Vagina (tissue), 2 donors: ENCODE measurements at regions not wholly inside any gene's neighbourhood (a gene's known extent, or its start where the extent isn't known, plus 50 kb on each side); places are given as distances from the start of the nearest gene placed in this dataset.
"Not testable (repeated sequence)": the region's sequence is repeated elsewhere in the genome, so short reads cannot be mapped to it uniquely, and the experiment has no call there.

Source experiments
- DNase-seq, 2 donors: peaks; one replicate each; pipeline ENCODE4 v3.0.0-alpha.2; 2017; ENCODE audit errors: extremely low spot score in 2 of 2
- H3K27ac ChIP-seq: fragments of 200-600 bp; sonication (generic); one replicate; pipeline ENCODE4 v1.5.1; 2019
- H3K27me3 ChIP-seq: fragments of 200-600 bp; sonication (generic); one replicate; pipeline ENCODE4 v1.5.1; 2019
- H3K36me3 ChIP-seq, 2 donors: fragments of 200-600 bp; sonication (generic); one replicate each; pipeline ENCODE4 v1.5.1; 2017 to 2019
- H3K4me1 ChIP-seq: fragments of 200-600 bp; sonication (generic); one replicate; pipeline ENCODE4 v1.5.1; 2019
- H3K4me3 ChIP-seq, 2 donors: fragments of 200-600 bp; sonication (generic); 1 replicate in 1 of 2; 2 replicates in 1 of 2; pipeline ENCODE4 v1.5.1; 2016 to 2019
- H3K9me3 ChIP-seq: fragments of 200-600 bp; sonication (generic); one replicate; pipeline ENCODE4 v1.5.1; 2019
- POLR2A ChIP-seq, 2 donors: fragments of 450-650 bp; IDR thresholded peaks; one replicate each; pipeline ENCODE4 v1.6.1; 2017; ENCODE audit warnings: antibody characterized with exemption in 2 of 2, mild to moderate bottlenecking in 2 of 2, moderate library complexity in 2 of 2
- POLR2AphosphoS5 ChIP-seq, 2 donors: sonication (generic); formaldehyde crosslinking; IDR thresholded peaks; one replicate each; pipeline ENCODE4 v1.9.0; 2017; ENCODE audit warnings: antibody characterized with exemption in 2 of 2, mild to moderate bottlenecking in 2 of 2, low read depth in 1 of 2; ENCODE audit not compliant: insufficient read depth in 1 of 2
- intact Hi-C: fragments of 100-400 bp; cut with DNase I; formaldehyde crosslinking; loops from one replicate; pipeline ENCODE4 v1.15.1; 2023
- TF ChIP-seq, protein P1 (sequence below), 3 experiments: fragments of 450-650 bp in 2 of 3; fragments of 200-600 bp in 1 of 3; sonication (generic) in 1 of 3; IDR thresholded peaks; one replicate each; pipeline ENCODE4 v1.5.1; 2017 to 2019; ENCODE audit warnings: antibody characterized with exemption in 3 of 3, mild to moderate bottlenecking in 2 of 3, moderate library complexity in 2 of 3

DNA sequence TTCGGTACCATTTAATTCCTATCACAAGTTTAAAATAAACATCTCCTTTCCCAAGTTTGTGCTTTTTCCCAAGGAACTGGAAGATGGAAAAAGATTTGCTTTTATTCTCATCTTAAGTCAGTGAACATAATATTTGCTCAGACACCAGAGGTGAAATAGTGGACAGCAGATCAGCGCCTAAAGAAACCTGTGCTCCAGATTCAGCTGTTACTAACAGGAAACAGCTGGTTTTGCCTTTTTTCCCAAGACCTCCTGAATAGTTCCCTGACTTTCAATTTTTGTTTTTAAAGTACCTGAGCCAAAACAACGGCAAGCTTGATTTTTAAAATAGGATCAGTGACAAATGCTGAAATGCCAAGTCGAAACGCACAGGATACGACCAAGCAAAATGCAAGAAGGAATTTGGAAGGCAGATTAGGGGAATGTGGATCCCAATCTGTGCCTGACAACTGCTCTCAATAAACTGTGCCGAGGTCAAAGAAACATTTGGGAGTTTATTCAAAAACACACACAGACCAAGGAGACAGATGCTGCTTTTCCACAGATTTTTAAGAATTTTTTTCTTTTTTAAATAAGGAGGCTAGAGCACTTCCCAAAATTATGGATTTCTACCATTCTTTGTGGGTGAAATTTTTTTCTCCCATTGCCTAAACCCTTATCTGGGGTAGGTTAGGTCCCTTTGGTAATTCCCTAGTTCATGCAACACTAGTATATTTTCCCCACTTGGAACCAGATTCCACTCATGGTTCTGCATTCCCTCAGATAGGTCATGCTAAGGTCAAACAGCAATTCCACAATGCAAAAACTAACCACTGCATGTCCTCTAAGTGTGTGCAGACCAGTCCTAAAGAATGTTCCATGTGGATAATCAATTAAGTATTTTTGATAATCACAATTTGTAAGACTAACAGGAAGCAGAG, 121.5 kb upstream of the PDE1A start:
- intact Hi-C loops, result no loop called here
- TF ChIP-seq, protein P1, sequence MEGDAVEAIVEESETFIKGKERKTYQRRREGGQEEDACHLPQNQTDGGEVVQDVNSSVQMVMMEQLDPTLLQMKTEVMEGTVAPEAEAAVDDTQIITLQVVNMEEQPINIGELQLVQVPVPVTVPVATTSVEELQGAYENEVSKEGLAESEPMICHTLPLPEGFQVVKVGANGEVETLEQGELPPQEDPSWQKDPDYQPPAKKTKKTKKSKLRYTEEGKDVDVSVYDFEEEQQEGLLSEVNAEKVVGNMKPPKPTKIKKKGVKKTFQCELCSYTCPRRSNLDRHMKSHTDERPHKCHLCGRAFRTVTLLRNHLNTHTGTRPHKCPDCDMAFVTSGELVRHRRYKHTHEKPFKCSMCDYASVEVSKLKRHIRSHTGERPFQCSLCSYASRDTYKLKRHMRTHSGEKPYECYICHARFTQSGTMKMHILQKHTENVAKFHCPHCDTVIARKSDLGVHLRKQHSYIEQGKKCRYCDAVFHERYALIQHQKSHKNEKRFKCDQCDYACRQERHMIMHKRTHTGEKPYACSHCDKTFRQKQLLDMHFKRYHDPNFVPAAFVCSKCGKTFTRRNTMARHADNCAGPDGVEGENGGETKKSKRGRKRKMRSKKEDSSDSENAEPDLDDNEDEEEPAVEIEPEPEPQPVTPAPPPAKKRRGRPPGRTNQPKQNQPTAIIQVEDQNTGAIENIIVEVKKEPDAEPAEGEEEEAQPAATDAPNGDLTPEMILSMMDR (IDR thresholded peaks at IDR 0.05), result no peak
- no peak for TF ChIP-seq POLR2AphosphoS5 (IDR thresholded peaks at IDR 0.05; ENCODE audit: insufficient read depth in 1 of 2, low read depth in 1 of 2)
- TF ChIP-seq POLR2A (IDR thresholded peaks at IDR 0.05), result no peak
- H3K4me3 ChIP-seq, result no peak overlapping the region

DNA sequence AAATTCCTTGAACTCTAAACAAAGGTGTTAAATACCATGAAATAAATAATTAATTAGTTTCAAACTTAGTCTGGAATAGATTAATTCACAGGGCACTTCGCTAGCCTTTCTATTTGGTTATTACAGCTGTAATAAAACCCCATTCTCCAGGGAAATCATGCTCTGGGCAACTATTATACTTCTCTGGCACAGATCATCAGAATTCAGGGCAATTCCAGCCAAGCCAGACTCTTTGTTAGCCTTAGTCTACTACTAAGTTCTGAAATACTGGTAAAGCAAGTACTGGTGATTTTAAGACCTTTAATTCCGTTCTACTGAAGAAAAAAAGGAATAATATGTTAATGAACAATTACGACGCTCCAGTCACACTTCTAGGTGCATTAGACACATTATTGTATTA, 123.4 kb upstream of the PDE1A start:
- no peak overlapping the region for H3K27ac ChIP-seq
- no peak overlapping the region for H3K4me3 ChIP-seq
- no peaks in the 10 kb centered on the region for H3K36me3 ChIP-seq
- H3K27me3 ChIP-seq, result no peaks in the 10 kb centered on the region
- H3K9me3 ChIP-seq, result no peaks in the 10 kb centered on the region
- DNase-seq, result no peak
- TF ChIP-seq, protein P1 (IDR thresholded peaks at IDR 0.05), result no peak
- no peak for TF ChIP-seq POLR2A (IDR thresholded peaks at IDR 0.05)
- no peak for TF ChIP-seq POLR2AphosphoS5 (IDR thresholded peaks at IDR 0.05; ENCODE audit: insufficient read depth in 1 of 2, low read depth in 1 of 2)
- intact Hi-C loops, result no loop called here
- H3K4me1 ChIP-seq, result no peaks in the 10 kb centered on the region

More for the DNA sequence above, 121.5 kb upstream of the PDE1A start:
- no peaks in the 10 kb centered on the region for H3K36me3 ChIP-seq
- H3K27ac ChIP-seq, result no peak overlapping the region
- no peaks in the 10 kb centered on the region for H3K4me1 ChIP-seq
- H3K9me3 ChIP-seq, result no peaks in the 10 kb centered on the region
- no peak for DNase-seq
- no peaks in the 10 kb centered on the region for H3K27me3 ChIP-seq

- H3K9me3 ChIP-seq, H3K27me3 ChIP-seq, H3K27ac ChIP-seq, H3K36me3 ChIP-seq, DNase-seq, H3K4me1 ChIP-seq, H3K4me3 ChIP-seq, intact Hi-C loops: not testable (repeated sequence)
These were observed 125.4 kb upstream of the PDE1A start for GRCh38 chr2:182552232-182552631.

DNA sequence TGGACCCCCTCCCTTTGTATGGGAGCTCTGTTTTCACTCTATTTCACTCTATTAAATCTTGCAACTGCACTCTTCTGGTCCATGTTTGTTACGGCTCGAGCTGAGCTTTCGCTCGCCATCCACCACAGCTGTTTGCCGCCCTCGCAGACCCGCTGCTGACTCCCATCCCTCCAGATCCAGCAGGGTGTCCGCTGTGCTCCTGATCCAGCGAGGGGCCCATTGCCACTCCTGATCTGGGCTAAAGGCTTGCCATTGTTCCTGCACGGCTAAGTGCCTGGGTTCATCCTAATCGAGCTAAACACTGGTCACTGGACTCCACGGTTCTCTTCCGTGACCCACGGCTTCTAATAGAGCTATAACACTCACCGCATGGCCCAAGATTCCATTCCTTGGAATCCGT, 125.9 kb upstream of the PDE1A start:
- DNase-seq, intact Hi-C loops, H3K36me3 ChIP-seq, H3K27ac ChIP-seq, H3K4me3 ChIP-seq, H3K9me3 ChIP-seq, H3K27me3 ChIP-seq, H3K4me1 ChIP-seq: not testable (repeated sequence)

DNA sequence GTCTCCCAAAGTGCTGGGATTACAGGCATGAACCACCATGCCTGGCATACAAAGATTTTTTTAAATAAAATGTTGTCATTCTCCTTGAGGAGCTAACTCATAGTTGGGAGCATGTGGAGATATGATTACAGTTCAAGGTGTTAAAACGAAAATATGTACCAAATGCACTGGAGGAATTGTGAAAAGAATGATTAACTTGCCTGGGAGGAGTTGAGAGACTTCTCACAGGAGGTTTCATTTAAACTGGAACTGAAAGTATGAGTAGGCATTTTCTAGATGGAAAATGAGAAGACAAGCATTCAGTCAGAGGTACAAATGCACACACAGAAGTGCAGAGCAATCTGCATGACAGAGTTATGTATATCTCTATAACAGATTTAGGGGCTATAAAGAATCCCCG, 126.6 kb upstream of the PDE1A start:
- no peaks in the 10 kb centered on the region for H3K27me3 ChIP-seq
- no peak overlapping the region for H3K4me3 ChIP-seq
- no peaks in the 10 kb centered on the region for H3K4me1 ChIP-seq
- no peaks in the 10 kb centered on the region for H3K36me3 ChIP-seq
- TF ChIP-seq POLR2AphosphoS5 (IDR thresholded peaks at IDR 0.05; ENCODE audit: insufficient read depth in 1 of 2, low read depth in 1 of 2) (no peak), POLR2A (IDR thresholded peaks at IDR 0.05) (no peak)
- TF ChIP-seq, protein P1 (IDR thresholded peaks at IDR 0.05), result no peak
- H3K9me3 ChIP-seq, result no peaks in the 10 kb centered on the region
- no peak overlapping the region for H3K27ac ChIP-seq
- no peak for DNase-seq
- intact Hi-C loops, result no loop called here

DNA sequence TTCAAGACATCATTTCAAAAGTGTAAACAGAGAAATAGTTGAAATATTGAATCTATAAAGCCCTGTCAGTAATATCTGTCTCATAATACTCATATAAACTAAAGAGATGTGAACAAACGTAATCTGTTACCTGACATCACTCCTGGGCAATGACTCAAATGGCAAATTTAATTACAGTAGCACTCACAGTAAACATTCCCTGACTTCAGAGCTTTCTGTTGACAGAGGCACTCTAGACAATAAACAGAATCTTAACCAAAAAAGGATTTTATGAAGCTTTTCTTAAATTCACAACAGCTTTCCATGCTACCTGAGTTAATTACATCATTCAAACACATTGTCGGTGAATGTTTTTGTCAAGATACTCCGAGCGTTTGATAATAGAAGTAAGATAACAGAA, 128.1 kb upstream of the PDE1A start:
- H3K9me3 ChIP-seq, result no peaks in the 10 kb centered on the region
- no peaks in the 10 kb centered on the region for H3K27me3 ChIP-seq
- intact Hi-C loops, result no loop called here
- no peak overlapping the region for H3K27ac ChIP-seq
- no peak overlapping the region for H3K4me3 ChIP-seq
- DNase-seq, result no peak
- H3K36me3 ChIP-seq, result no peaks in the 10 kb centered on the region
- no peaks in the 10 kb centered on the region for H3K4me1 ChIP-seq
- TF ChIP-seq, protein P1 (IDR thresholded peaks at IDR 0.05), result no peak
- TF ChIP-seq POLR2A (IDR thresholded peaks at IDR 0.05) (no peak), POLR2AphosphoS5 (IDR thresholded peaks at IDR 0.05; ENCODE audit: insufficient read depth in 1 of 2, low read depth in 1 of 2) (no peak)
